HG03354 (cell line): ENCODE measurements at regions not wholly inside any gene's neighbourhood (a gene's known extent, or its start where the extent isn't known, plus 50 kb on each side); places are given as distances from the start of the nearest gene placed in this dataset.

ENCODE experiments used
- ATAC-seq: cut with Tn5 transposase; IDR thresholded peaks from one replicate; pipeline ENCODE4 v1.9.1; 2021; ENCODE audit warnings: mild to moderate bottlenecking; ENCODE audit not compliant: unreplicated experiment, poor library complexity, severe bottlenecking

- ATAC-seq = no peak
These were observed 251.3 kb upstream of the GRAMD2B start for GRCh38 chr5:126171916-126172315.

- no peak for ATAC-seq
These were observed 250.4 kb upstream of the GRAMD2B start for GRCh38 chr5:126172812-126173211.

GRCh38 chr5:126178521-126178920 lies 244.7 kb upstream of the GRAMD2B start:
- ATAC-seq = no peak

- no peak for ATAC-seq
These were observed 240.1 kb upstream of the GRAMD2B start for GRCh38 chr5:126182971-126183695.

- no peak for ATAC-seq
These were observed 238.7 kb upstream of the GRAMD2B start for GRCh38 chr5:126184474-126184873.

GRCh38 chr5:126186210-126186609 lies 237.0 kb upstream of the GRAMD2B start:
- no peak for ATAC-seq

- no peak for ATAC-seq
These were observed 234.4 kb upstream of the GRAMD2B start for GRCh38 chr5:126188804-126189203.

- ATAC-seq = no peak
These were observed 234.0 kb upstream of the GRAMD2B start for GRCh38 chr5:126189231-126189630.

- ATAC-seq = no peak
These were observed 233.3 kb upstream of the GRAMD2B start for GRCh38 chr5:126189862-126190261.

- ATAC-seq = no peak
These were observed 231.0 kb upstream of the GRAMD2B start for GRCh38 chr5:126192226-126192625.

GRCh38 chr5:126195410-126196100 lies 227.7 kb upstream of the GRAMD2B start:
- no peak for ATAC-seq

- ATAC-seq = no peak
These were observed 224.7 kb upstream of the GRAMD2B start for GRCh38 chr5:126198531-126198930.

- no peak for ATAC-seq
These were observed 223.7 kb upstream of the GRAMD2B start for GRCh38 chr5:126199467-126199866.

- no peak for ATAC-seq
These were observed 214.5 kb upstream of the GRAMD2B start for GRCh38 chr5:126208691-126209090.

- ATAC-seq = no peak
These were observed 212.3 kb upstream of the GRAMD2B start for GRCh38 chr5:126210955-126211354.

GRCh38 chr5:126219616-126220015 lies 203.6 kb upstream of the GRAMD2B start:
- ATAC-seq = no peak

GRCh38 chr5:126220725-126221124 lies 202.5 kb upstream of the GRAMD2B start:
- no peak for ATAC-seq

- ATAC-seq = no peak
These were observed 194.3 kb upstream of the GRAMD2B start for GRCh38 chr5:126228934-126229333.

- no peak for ATAC-seq
These were observed 190.0 kb upstream of the GRAMD2B start for GRCh38 chr5:126233256-126233655.

- ATAC-seq = no peak
These were observed 188.5 kb upstream of the GRAMD2B start for GRCh38 chr5:126234563-126235195.

- no peak for ATAC-seq
These were observed 187.6 kb upstream of the GRAMD2B start for GRCh38 chr5:126235628-126236027.
